GM23338 (cell line): ENCODE measurements at regions not wholly inside any gene's neighbourhood (a gene's known extent, or its start where the extent isn't known, plus 50 kb on each side); places are given as distances from the start of the nearest gene placed in this dataset.

Source experiments
- CREB1 ChIP-seq: fragments of 250-450 bp; sonication (Bioruptor Pico); IDR thresholded peaks from 2 replicates; pipeline ENCODE4 v1.5.0; 2020; ENCODE audit warnings: low read depth, mild to moderate bottlenecking, moderate library complexity
- CTCF ChIP-seq, 2 experiments: fragments of 200-600 bp in 1 of 2; sonication (generic) in 1 of 2; conservative IDR thresholded peaks; 2 replicates each; pipeline versions ENCODE4 v1.5.1 to v1.6.1; 2016 to 2017; ENCODE audit warnings: antibody characterized with exemption in 2 of 2, low read depth in 2 of 2, mild to moderate bottlenecking in 2 of 2, moderate library complexity in 1 of 2
- EZH2 ChIP-seq: fragments of 200-600 bp; sonication (generic); IDR thresholded peaks from one replicate; pipeline ENCODE4 v1.8.0; 2017; ENCODE audit warnings: antibody characterized with exemption, mild to moderate bottlenecking, low read depth; ENCODE audit not compliant: unreplicated experiment
- EZH2phosphoT487 ChIP-seq: fragments of 200-600 bp; sonication (generic); IDR thresholded peaks from one replicate; pipeline ENCODE4 v1.8.1; 2018; ENCODE audit warnings: antibody characterized with exemption; ENCODE audit not compliant: unreplicated experiment
- JUNB ChIP-seq: IDR thresholded peaks from one replicate; pipeline ENCODE4 v1.6.1; 2016; ENCODE audit warnings: antibody characterized with exemption; ENCODE audit not compliant: unreplicated experiment
- NANOG ChIP-seq: IDR thresholded peaks from 2 replicates; pipeline ENCODE4 v1.6.1; 2016; ENCODE audit warnings: antibody characterized with exemption, borderline replicate concordance
- POLR2AphosphoS5 ChIP-seq: IDR thresholded peaks from 2 replicates; pipeline ENCODE4 v1.6.1; 2016; ENCODE audit warnings: antibody characterized with exemption, low read depth
- ZNF331 ChIP-seq: fragments of 250-450 bp; sonication (Bioruptor Pico); IDR thresholded peaks from 2 replicates; pipeline ENCODE4 v1.5.0; 2020; ENCODE audit warnings: low read depth, mild to moderate bottlenecking, moderate library complexity
- TF ChIP-seq, protein P1 (sequence below): IDR thresholded peaks from one replicate; pipeline ENCODE4 v1.6.1; 2018; ENCODE audit warnings: antibody characterized with exemption; ENCODE audit not compliant: unreplicated experiment
- TF ChIP-seq, protein P2 (sequence below): IDR thresholded peaks from 2 replicates; pipeline ENCODE4 v1.6.1; 2016; ENCODE audit warnings: antibody characterized with exemption

DNA sequence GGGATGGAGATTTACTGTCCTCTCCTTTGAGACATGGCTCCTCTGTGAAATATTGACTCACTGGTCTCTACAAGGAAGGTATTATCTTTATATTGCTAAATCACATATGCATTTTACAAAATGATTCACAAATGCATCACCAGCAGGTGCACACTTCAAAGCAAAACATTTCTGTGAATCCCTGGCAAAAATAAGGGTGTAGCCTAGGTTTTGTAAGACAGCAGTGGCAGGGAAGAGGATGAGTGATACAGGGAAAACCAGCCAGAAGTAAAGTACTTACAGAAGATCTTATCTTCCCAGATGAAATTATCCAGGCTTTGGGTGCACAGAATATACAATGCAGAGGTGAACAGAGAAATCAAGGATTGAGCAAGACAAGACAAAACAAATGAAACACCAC is 1094.6 kb downstream of the GATA3 start:
- TF ChIP-seq CTCF (conservative IDR thresholded peaks at IDR 0.05; ENCODE audit: low read depth in 2 of 2), result no peak
- TF ChIP-seq, protein P1, sequence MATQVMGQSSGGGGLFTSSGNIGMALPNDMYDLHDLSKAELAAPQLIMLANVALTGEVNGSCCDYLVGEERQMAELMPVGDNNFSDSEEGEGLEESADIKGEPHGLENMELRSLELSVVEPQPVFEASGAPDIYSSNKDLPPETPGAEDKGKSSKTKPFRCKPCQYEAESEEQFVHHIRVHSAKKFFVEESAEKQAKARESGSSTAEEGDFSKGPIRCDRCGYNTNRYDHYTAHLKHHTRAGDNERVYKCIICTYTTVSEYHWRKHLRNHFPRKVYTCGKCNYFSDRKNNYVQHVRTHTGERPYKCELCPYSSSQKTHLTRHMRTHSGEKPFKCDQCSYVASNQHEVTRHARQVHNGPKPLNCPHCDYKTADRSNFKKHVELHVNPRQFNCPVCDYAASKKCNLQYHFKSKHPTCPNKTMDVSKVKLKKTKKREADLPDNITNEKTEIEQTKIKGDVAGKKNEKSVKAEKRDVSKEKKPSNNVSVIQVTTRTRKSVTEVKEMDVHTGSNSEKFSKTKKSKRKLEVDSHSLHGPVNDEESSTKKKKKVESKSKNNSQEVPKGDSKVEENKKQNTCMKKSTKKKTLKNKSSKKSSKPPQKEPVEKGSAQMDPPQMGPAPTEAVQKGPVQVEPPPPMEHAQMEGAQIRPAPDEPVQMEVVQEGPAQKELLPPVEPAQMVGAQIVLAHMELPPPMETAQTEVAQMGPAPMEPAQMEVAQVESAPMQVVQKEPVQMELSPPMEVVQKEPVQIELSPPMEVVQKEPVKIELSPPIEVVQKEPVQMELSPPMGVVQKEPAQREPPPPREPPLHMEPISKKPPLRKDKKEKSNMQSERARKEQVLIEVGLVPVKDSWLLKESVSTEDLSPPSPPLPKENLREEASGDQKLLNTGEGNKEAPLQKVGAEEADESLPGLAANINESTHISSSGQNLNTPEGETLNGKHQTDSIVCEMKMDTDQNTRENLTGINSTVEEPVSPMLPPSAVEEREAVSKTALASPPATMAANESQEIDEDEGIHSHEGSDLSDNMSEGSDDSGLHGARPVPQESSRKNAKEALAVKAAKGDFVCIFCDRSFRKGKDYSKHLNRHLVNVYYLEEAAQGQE, result no peak
- TF ChIP-seq CREB1 (CRISPR knock-in tag), result no peak
- no peak for TF ChIP-seq EZH2
- TF ChIP-seq JUNB, result no peak
- TF ChIP-seq POLR2AphosphoS5, result no peak
- TF ChIP-seq NANOG, result no peak
- TF ChIP-seq EZH2phosphoT487, result no peak
- TF ChIP-seq ZNF331 (CRISPR knock-in tag), result no peak
- TF ChIP-seq, protein P2, sequence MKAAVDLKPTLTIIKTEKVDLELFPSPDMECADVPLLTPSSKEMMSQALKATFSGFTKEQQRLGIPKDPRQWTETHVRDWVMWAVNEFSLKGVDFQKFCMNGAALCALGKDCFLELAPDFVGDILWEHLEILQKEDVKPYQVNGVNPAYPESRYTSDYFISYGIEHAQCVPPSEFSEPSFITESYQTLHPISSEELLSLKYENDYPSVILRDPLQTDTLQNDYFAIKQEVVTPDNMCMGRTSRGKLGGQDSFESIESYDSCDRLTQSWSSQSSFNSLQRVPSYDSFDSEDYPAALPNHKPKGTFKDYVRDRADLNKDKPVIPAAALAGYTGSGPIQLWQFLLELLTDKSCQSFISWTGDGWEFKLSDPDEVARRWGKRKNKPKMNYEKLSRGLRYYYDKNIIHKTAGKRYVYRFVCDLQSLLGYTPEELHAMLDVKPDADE, result no peak
